Glutamatergic neuron (in vitro differentiated cells): ENCODE measurements at regions not wholly inside any gene's neighbourhood (a gene's known extent, or its start where the extent isn't known, plus 50 kb on each side); places are given as distances from the start of the nearest gene placed in this dataset.

Source experiments
- DNase-seq: peaks from one replicate; pipeline ENCODE4 v3.0.0; 2022
- H3K27ac Mint-ChIP-seq: one replicate; pipeline ENCODE4 v1.8.0; 2020; ENCODE audit warnings: mild to moderate bottlenecking, mixed read lengths, inconsistent platforms; ENCODE audit not compliant: unreplicated experiment
- H3K27me3 Mint-ChIP-seq: one replicate; pipeline ENCODE4 v1.8.0; 2020; ENCODE audit warnings: mild to moderate bottlenecking, moderate library complexity, mixed read lengths, inconsistent platforms; ENCODE audit not compliant: unreplicated experiment
- H3K36me3 Mint-ChIP-seq: one replicate; pipeline ENCODE4 v1.8.0; 2020; ENCODE audit warnings: mild to moderate bottlenecking, mixed read lengths, inconsistent platforms; ENCODE audit not compliant: unreplicated experiment
- H3K4me1 Mint-ChIP-seq: one replicate; pipeline ENCODE4 v1.8.0; 2020; ENCODE audit warnings: mild to moderate bottlenecking, low read depth, mixed read lengths, inconsistent platforms; ENCODE audit not compliant: unreplicated experiment
- H3K4me3 Mint-ChIP-seq: one replicate; pipeline ENCODE4 v1.8.0; 2020; ENCODE audit warnings: mild to moderate bottlenecking, mixed read lengths, inconsistent platforms; ENCODE audit not compliant: unreplicated experiment
- H3K9me3 Mint-ChIP-seq: one replicate; pipeline ENCODE4 v1.8.0; 2020; ENCODE audit warnings: mild to moderate bottlenecking, moderate library complexity, mixed read lengths, inconsistent platforms; ENCODE audit not compliant: unreplicated experiment
- TF ChIP-seq, protein P1 (sequence below): fragments of 200-600 bp; sonication (generic); IDR thresholded peaks from one replicate; pipeline ENCODE4 v1.5.0; 2021; ENCODE audit not compliant: partially characterized antibody, unreplicated experiment

GRCh38 chr11:122242731-122243130 lies 126.7 kb upstream of the BLID start:
- H3K4me1 Mint-ChIP-seq = no peaks in the 10 kb centered on the region
- H3K9me3 Mint-ChIP-seq = no peaks in the 10 kb centered on the region
- H3K4me3 Mint-ChIP-seq = no peak overlapping the region
- no peak overlapping the region for H3K27ac Mint-ChIP-seq
- H3K36me3 Mint-ChIP-seq = no peaks in the 10 kb centered on the region
- H3K27me3 Mint-ChIP-seq = peaks cover 2% of the 10 kb centered on the region
- DNase-seq = no peak
- TF ChIP-seq, protein P1, sequence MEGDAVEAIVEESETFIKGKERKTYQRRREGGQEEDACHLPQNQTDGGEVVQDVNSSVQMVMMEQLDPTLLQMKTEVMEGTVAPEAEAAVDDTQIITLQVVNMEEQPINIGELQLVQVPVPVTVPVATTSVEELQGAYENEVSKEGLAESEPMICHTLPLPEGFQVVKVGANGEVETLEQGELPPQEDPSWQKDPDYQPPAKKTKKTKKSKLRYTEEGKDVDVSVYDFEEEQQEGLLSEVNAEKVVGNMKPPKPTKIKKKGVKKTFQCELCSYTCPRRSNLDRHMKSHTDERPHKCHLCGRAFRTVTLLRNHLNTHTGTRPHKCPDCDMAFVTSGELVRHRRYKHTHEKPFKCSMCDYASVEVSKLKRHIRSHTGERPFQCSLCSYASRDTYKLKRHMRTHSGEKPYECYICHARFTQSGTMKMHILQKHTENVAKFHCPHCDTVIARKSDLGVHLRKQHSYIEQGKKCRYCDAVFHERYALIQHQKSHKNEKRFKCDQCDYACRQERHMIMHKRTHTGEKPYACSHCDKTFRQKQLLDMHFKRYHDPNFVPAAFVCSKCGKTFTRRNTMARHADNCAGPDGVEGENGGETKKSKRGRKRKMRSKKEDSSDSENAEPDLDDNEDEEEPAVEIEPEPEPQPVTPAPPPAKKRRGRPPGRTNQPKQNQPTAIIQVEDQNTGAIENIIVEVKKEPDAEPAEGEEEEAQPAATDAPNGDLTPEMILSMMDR = no peak

DNA sequence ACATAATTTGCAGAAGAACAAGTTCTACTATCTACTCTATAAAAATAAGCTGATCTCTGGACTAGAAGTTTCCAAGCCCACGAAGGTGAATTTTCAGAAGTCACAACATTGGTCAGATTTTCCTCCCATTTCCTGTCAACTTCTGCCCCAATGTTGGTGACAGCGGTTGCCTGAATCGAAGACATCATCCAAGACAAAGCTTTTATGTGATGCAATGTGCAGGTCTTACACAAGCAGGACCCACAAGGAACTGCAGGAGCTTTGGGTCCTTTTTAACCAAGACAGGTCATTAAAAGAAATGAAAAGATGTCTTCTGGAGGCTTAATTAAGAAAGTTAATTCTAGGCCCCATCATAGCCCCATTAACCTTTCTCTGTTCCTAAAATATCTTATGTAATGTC lies 125.6 kb upstream of the BLID start:
- H3K27me3 Mint-ChIP-seq = peaks cover 2% of the 10 kb centered on the region
- no peaks in the 10 kb centered on the region for H3K36me3 Mint-ChIP-seq
- H3K27ac Mint-ChIP-seq = no peak overlapping the region
- no peaks in the 10 kb centered on the region for H3K9me3 Mint-ChIP-seq
- no peak overlapping the region for H3K4me3 Mint-ChIP-seq
- H3K4me1 Mint-ChIP-seq = no peaks in the 10 kb centered on the region
- no peak for DNase-seq
- TF ChIP-seq, protein P1 = no peak

DNA sequence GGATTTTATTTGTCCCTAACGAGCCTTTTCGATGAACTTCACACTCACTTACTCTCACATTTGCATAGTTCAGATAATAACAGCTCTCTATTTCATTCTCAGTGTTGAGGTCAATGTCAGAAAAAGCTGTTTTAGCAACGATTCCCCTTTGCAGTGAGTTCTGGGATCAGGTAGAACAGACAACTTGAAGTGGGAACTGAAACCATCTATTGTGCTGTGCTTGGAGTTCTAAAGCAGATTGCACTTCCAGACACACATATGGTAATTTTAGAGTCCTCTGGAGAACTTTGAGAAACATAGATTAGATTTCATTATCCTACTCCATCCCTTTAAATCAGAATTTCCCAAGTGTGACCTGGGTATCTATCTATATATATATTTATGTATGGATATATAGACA lies 124.6 kb upstream of the BLID start:
- Mint-ChIP-seq H3K4me1 (no peaks in the 10 kb centered on the region), H3K27me3 (no peaks in the 10 kb centered on the region), H3K27ac (no peak overlapping the region), H3K4me3 (no peak overlapping the region), H3K36me3 (no peaks in the 10 kb centered on the region), H3K9me3 (no peaks in the 10 kb centered on the region)
- TF ChIP-seq, protein P1 = no peak
- no peak for DNase-seq

GRCh38 chr11:122235615-122236014 lies 119.6 kb upstream of the BLID start:
- Mint-ChIP-seq H3K27ac (no peak overlapping the region), H3K36me3 (no peaks in the 10 kb centered on the region), H3K27me3 (no peaks in the 10 kb centered on the region), H3K4me3 (no peak overlapping the region), H3K4me1 (no peaks in the 10 kb centered on the region), H3K9me3 (no peaks in the 10 kb centered on the region)
- DNase-seq = no peak
- TF ChIP-seq, protein P1 = no peak

- no peak for DNase-seq
- no peak overlapping the region for H3K27ac Mint-ChIP-seq
- TF ChIP-seq, protein P1 = no peak
- no peaks in the 10 kb centered on the region for H3K27me3 Mint-ChIP-seq
- no peak overlapping the region for H3K4me3 Mint-ChIP-seq
- no peaks in the 10 kb centered on the region for H3K36me3 Mint-ChIP-seq
- no peaks in the 10 kb centered on the region for H3K4me1 Mint-ChIP-seq
- H3K9me3 Mint-ChIP-seq = no peaks in the 10 kb centered on the region
Observed at GRCh38 chr11:122234780-122235179, 118.8 kb upstream of the BLID start.
